HAP-1 (cell line): ENCODE measurements at regions not wholly inside any gene's neighbourhood (a gene's known extent, or its start where the extent isn't known, plus 50 kb on each side); places are given as distances from the start of the nearest gene placed in this dataset.

Experiments
- DNase-seq, 2 experiments: peaks; one replicate each; pipeline ENCODE4 v3.0.0-alpha.2; 2016 to 2020; ENCODE audit warnings: low spot score in 2 of 2
- H3K27me3 ChIP-seq: fragments of 250-450 bp; sonication (Bioruptor Pico); 2 replicates; pipeline ENCODE4 v1.5.1; 2020; ENCODE audit warnings: low read depth, mild to moderate bottlenecking, moderate library complexity
- H3K36me3 ChIP-seq: fragments of 250-450 bp; sonication (Bioruptor Pico); replicated peaks from 2 replicates; pipeline ENCODE4 v1.5.1; 2020; ENCODE audit warnings: mild to moderate bottlenecking
- H3K4me1 ChIP-seq: fragments of 250-450 bp; sonication (Bioruptor Pico); 2 replicates; pipeline ENCODE4 v1.5.1; 2020; ENCODE audit warnings: mild to moderate bottlenecking
- H3K4me3 ChIP-seq: fragments of 250-450 bp; sonication (Bioruptor Pico); 2 replicates; pipeline ENCODE4 v1.5.1; 2020; ENCODE audit warnings: mild to moderate bottlenecking, moderate library complexity
- H3K9me3 ChIP-seq: fragments of 250-450 bp; sonication (Bioruptor Pico); 2 replicates; pipeline ENCODE4 v1.5.1; 2020; ENCODE audit warnings: mild to moderate bottlenecking, moderate library complexity
- in situ Hi-C: fragments of 300-500 bp; cut with MboI; formaldehyde crosslinking; loops from 3 replicates; pipeline ENCODE4 v1.14.3; 2020; ENCODE audit warnings: low sequenced_read_pairs, inconsistent platforms, mixed read lengths

DNA sequence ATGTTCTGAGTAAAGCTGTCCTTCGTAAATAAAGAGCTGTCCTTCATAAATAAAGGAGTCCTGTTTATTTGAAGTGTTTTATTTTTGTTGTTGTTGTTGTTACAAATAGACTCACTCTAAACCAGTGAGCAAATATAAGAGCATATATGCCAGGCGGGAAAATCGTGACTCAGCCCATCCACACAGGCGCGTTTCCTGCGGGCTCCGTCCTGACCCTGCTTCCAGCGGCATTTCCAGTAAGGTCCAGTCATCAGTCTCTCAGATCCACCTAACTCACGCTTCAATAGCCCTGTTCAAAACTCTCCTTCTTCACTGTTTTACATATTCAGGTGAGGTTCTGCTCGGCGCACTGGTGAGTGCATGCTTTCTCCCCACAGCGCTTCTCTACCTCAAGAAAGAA, 277.2 kb upstream of the ADARB2 start:
- Histone ChIP-seq H3K4me3 (no peak overlapping the region), H3K27me3 (no peaks in the 10 kb centered on the region), H3K9me3 (no peaks in the 10 kb centered on the region), H3K36me3 (no peaks in the 10 kb centered on the region), H3K4me1 (no peaks in the 10 kb centered on the region)
- in situ Hi-C loops, result no loop called here
- DNase-seq, result no peak

DNA sequence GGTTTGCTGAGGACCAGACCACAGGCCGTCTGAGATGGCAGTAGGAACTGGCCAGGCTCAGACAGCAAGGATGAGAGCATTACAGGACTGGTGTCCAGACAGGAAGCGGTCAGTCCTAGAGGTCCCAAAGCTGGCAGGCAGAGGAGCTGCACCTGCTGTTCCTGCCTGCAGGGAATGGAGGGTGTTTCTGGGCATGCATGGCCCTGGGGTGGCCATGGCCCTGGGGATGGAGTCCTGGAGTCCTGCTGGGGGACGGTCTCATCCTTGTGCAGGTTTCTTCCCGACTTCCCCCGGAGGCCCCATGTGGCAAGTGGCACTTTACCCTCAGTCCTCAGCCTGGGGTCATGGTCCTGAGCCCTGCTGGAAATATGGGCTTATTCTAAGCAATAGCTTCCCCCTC, 274.9 kb upstream of the ADARB2 start:
- DNase-seq, result no peak
- Histone ChIP-seq H3K4me3 (no peak overlapping the region), H3K9me3 (no peaks in the 10 kb centered on the region), H3K36me3 (no peaks in the 10 kb centered on the region), H3K4me1 (no peaks in the 10 kb centered on the region), H3K27me3 (no peaks in the 10 kb centered on the region)
- in situ Hi-C loops, result no loop called here

DNA sequence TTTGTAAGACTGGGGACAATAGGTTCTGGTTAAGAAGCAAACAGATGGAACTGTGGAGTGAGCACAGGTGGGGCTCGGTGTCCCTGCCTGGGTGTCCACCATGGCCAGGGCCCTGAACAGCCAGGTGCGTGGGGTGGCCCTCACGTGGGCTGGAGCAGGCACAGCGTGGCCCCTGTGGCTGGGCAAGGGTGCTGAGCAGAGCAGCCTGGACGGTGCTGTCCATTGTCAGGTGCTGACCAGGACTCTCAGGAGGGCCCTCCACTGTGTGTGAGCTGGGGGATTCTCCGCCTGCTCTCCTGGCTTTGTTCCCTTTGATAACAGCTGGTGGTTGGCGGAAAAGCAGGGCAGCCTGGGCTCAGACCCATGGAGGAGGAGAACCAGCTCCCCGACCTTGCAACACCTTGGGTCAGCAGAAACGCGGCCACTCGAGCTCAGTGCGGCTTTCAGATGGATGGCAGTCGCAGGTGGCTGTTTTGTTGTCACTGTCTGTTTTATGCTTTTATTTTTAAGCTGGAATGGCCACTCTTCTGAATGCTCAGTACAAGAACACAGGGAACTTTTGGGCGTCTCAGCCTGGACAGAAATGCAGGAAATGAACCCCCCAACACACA, 273.9 kb upstream of the ADARB2 start:
- Histone ChIP-seq H3K36me3 (no peaks in the 10 kb centered on the region), H3K9me3 (no peaks in the 10 kb centered on the region), H3K4me1 (no peaks in the 10 kb centered on the region), H3K4me3 (no peak overlapping the region), H3K27me3 (no peaks in the 10 kb centered on the region)
- DNase-seq, result no peak
- in situ Hi-C loops, result no loop called here

DNA sequence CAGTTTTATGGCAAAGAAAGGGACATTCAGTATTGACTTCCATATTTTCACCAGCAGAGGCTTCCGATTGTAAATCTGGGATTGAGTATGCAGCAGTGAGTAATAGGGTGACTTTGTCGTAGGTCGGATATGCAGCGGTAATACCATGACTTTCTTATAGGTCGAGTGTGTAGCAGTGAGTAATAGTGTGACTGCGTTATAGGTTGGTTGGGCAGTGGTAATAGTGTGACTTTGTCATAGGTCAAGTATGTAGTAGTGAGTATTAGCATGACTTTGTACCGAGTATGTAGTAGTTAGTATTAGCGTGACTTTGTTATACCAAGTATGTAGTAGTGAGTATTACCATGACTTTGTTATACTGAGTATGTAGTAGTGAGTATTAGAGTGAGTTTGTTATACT, 268.2 kb upstream of the ADARB2 start:
- no peaks in the 10 kb centered on the region for H3K4me1 ChIP-seq
- in situ Hi-C loops, result no loop called here
- H3K9me3 ChIP-seq, result no peaks in the 10 kb centered on the region
- no peaks in the 10 kb centered on the region for H3K27me3 ChIP-seq
- H3K36me3 ChIP-seq, result no peaks in the 10 kb centered on the region
- no peak overlapping the region for H3K4me3 ChIP-seq
- DNase-seq, result no peak

DNA sequence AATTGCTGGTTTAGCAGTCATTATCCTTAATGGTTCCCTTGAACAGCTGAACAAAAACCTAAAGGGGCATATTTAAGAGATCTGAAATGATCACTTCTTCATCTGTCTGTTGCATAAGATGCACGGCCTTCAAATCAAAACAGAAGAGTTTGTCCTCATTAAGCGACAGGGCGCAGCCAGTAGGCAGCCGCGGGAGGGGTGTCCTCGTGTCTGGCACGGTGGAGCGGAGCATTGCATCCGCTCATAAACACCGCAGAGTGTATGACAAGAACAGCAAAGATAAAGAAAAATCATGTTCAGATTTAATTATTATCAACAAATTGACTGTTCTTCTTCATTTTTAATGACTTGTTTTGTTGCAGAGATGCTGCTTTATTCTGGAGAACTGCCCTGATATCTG, 255.6 kb upstream of the ADARB2 start:
- H3K4me3 ChIP-seq, result no peak overlapping the region
- no peaks in the 10 kb centered on the region for H3K4me1 ChIP-seq
- no peaks in the 10 kb centered on the region for H3K9me3 ChIP-seq
- in situ Hi-C loops, result no loop called here
- H3K36me3 ChIP-seq, result no peaks in the 10 kb centered on the region
- no peaks in the 10 kb centered on the region for H3K27me3 ChIP-seq
- DNase-seq, result no peak

DNA sequence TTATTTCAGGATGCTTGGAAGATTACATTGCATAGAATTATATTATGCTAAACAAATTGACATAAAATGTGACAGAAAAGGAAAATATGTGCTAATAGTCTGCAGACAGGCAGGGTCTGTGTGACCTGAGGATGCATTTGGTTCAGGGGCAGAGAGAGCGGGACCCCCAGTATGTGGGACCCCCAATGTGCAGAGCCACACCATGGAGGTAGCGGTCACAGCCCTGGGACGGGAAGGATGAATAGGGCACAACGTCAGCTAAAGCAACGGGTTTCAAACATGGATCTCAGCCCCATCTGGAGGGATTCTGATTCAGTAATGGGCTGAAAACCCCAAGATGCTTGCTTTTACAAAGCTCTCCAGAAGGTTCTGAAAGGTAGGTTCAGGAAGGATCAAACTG, 251.8 kb upstream of the ADARB2 start:
- no peaks in the 10 kb centered on the region for H3K27me3 ChIP-seq
- H3K4me1 ChIP-seq, result no peaks in the 10 kb centered on the region
- no peaks in the 10 kb centered on the region for H3K36me3 ChIP-seq
- H3K9me3 ChIP-seq, result no peaks in the 10 kb centered on the region
- H3K4me3 ChIP-seq, result no peak overlapping the region
- DNase-seq, result no peak
- in situ Hi-C loops, result no loop called here

DNA sequence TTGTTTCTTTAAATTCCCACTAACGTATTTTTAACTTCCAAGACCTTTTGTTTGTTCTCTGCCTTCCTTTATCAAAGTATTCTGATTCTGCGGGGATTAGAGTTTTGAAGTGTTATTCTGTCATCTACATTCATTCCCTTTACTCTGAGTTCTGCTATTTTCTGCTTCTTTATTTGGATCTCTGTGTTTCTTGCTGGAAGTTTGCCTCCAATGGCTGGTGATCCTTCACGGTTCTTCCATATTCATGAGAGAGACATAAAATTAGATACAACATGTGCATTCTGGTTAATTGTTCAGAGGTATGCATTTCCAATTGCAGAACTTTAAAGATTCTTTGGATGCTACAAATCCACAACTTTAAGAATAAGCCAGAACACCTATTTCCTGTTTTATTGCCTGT, 244.7 kb upstream of the ADARB2 start:
- no peak overlapping the region for H3K4me3 ChIP-seq
- no peaks in the 10 kb centered on the region for H3K27me3 ChIP-seq
- H3K4me1 ChIP-seq, result no peaks in the 10 kb centered on the region
- no peaks in the 10 kb centered on the region for H3K36me3 ChIP-seq
- in situ Hi-C loops, result no loop called here
- DNase-seq, result no peak
- no peaks in the 10 kb centered on the region; the same call in none of the 2 replicates for H3K9me3 ChIP-seq

DNA sequence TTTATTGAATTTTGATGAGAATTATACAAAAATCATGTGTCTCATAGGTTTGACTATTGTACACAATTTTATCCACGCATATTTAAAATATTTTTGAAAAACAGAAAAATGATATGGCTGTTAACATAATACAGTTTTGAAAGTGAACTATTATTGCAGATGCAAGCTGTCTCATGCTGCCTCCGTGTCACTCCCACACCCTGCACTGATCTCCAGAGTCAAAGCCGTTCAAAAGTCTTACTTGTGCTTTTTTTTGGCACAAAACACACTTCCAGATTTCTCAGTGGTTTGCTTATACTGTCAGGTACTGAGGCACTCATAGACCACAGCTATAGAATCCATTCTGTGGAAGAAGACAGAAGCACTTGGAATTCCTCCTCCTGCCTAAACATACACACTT, 243.1 kb upstream of the ADARB2 start:
- Histone ChIP-seq H3K4me3 (no peak overlapping the region), H3K36me3 (no peaks in the 10 kb centered on the region), H3K27me3 (no peaks in the 10 kb centered on the region), H3K4me1 (no peaks in the 10 kb centered on the region), H3K9me3 (no peaks in the 10 kb centered on the region; the same call in none of the 2 replicates)
- in situ Hi-C loops, result no loop called here
- DNase-seq, result no peak

DNA sequence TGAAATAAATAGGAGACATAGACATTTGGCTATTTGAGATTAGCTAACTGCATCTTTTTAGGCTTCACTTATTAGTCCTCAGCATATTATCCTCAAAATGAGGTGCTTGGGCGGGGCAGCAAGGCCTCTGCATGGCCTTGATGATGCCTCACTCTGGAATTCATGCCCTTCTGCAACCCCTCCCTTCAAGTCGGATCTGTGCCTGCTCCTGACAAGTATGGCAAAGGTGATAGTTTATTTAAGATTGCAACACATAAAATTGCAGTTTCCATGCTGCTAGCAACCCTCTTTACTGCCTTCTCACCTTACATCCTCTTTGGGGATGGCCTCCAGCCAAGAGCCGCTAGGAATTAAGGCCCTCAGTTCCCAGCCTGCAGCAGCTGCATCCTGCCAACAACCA, 241.3 kb upstream of the ADARB2 start:
- Histone ChIP-seq H3K9me3 (no peaks in the 10 kb centered on the region; the same call in none of the 2 replicates), H3K4me3 (no peak overlapping the region), H3K4me1 (no peaks in the 10 kb centered on the region), H3K36me3 (no peaks in the 10 kb centered on the region), H3K27me3 (no peaks in the 10 kb centered on the region)
- DNase-seq, result no peak
- in situ Hi-C loops, result no loop called here

DNA sequence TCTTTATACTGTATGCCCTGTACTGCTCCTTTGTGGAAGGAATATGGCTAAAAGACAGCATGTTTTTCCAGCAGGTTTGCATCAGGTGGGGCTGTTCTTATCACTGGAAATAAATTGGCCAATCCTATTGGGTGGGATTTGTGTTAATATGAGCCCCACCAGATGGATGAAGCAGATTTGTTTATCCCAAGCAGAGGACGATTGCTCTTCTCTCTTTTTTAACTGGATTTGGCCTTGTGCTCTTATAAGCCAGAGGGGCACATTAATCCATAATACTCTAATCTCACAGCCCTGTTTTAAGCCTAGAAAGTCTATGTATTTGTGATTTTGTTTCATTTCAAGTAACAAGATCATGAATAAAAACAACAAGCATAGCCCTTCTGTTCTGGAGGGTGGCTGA, 240.1 kb upstream of the ADARB2 start:
- no peaks in the 10 kb centered on the region for H3K4me1 ChIP-seq
- H3K4me3 ChIP-seq, result no peak overlapping the region
- DNase-seq, result no peak
- H3K36me3 ChIP-seq, result no peaks in the 10 kb centered on the region
- no peaks in the 10 kb centered on the region for H3K9me3 ChIP-seq
- no peaks in the 10 kb centered on the region for H3K27me3 ChIP-seq
- in situ Hi-C loops, result no loop called here

DNA sequence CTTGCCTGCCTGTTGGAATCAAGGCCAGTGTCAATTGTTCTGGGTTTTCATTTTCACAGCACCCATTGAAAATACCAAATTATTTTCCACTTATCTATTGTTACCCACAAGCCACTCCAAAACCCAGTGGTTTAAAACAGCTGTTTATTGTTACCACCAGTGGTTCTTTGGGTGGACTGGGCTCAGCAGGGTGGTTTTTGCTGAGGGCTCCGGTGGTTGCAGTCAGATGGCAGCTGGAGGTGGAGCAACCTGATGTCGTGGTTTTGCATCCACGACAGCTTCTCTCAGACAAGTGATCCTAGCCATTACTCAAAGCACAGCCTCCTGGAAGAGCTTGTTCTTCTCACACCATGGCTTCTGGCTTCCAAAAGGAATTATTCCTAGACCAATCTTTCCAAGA, 235.1 kb upstream of the ADARB2 start:
- no peaks in the 10 kb centered on the region for H3K36me3 ChIP-seq
- no peaks in the 10 kb centered on the region for H3K27me3 ChIP-seq
- no peaks in the 10 kb centered on the region for H3K4me1 ChIP-seq
- no peak for DNase-seq
- H3K9me3 ChIP-seq, result no peaks in the 10 kb centered on the region
- in situ Hi-C loops, result no loop called here
- H3K4me3 ChIP-seq, result no peak overlapping the region

DNA sequence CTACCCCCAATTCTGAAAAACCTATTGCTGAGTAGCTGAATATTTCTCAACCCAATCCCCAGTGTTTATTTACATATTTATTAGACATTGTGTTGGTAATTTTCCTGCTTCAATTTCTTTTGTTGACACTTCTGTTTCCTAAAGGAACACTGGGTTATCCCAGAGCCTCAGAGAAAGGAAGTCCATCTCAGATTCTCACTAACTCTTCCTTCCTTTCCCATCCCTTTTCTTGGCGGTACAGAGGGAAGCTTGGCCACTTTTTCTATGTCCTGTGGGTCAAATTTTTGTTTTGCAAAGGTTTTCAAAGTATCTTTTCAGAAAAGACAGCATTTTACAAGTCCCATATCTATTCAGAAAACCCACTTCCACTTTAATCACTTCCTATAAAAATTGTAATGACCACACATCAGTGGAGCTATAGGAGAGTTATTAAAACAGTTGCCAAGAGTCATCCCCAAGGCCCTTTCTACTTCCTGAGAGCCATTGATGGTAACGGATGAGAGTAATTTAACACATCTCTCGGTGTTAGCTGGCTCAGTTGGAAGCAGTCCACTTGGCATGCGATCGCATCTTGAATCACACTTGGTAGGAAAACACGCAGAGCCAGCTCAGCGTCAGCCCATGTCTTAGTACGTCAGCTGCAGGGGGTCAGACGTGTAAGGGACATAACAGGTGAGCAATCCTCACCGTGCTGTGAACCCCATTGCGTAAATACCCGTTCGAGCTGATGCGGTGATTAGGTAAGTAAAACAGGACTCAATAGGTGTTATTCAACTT, 231.1 kb upstream of the ADARB2 start:
- in situ Hi-C loops, result no loop called here
- Histone ChIP-seq H3K27me3 (no peaks in the 10 kb centered on the region), H3K36me3 (no peaks in the 10 kb centered on the region), H3K4me1 (no peaks in the 10 kb centered on the region), H3K9me3 (no peaks in the 10 kb centered on the region), H3K4me3 (no peak overlapping the region)
- DNase-seq, result no peak

DNA sequence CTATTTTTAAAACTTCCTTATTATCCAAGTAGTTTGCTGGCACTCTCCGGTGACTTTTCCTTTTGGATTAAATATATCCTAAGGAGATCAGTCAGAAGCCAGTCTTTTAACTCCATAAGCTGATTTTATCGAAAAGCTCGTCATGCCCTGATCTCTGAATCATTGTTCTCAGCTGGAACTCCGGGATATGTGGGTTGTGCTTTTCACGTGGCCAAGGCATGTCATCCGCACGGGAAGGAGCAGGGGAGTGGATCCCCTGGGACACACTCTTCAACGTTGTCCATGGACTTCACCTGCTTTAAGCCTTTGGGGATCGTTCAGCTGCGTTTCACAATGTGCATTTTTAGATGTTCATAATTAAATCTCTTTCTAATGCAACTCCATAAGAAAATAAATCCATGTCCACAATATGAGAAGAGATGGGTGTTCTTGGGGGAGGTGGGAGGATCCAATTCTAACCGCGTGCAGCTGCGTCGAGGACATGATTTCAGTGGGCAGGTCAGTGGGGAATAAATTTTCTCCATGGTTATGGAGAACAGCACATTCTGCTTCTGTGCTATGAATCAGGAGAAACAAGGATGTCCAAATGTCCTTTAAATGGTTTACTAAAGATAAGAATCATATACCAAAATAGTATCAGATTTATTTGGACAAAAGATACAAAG, 229.5 kb upstream of the ADARB2 start:
- H3K4me3 ChIP-seq, result no peak overlapping the region
- DNase-seq, result no peak
- H3K9me3 ChIP-seq, result no peaks in the 10 kb centered on the region
- no peaks in the 10 kb centered on the region for H3K27me3 ChIP-seq
- in situ Hi-C loops, result no loop called here
- H3K36me3 ChIP-seq, result no peaks in the 10 kb centered on the region
- H3K4me1 ChIP-seq, result no peaks in the 10 kb centered on the region

DNA sequence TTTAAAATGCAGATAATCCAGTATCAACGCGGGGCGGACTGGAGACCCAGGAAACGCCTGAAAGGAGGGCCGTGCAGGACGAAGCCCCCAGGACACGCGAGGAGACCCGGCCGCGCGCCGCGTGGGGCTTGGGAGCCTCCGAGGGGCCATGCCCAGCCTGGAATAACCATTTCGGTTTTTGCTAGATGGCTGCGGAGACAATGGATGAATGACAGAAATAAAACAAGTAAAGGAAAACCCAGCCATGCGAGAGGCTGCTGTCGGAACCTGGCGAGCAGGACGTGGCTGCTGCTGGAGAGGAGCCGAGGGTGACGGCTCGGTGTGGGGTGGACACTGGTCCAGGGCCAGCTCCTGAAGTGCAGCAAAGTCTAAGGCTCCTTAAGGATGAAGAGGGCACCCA, 227.2 kb upstream of the ADARB2 start:
- Histone ChIP-seq H3K4me3 (no peak overlapping the region), H3K9me3 (no peaks in the 10 kb centered on the region), H3K27me3 (no peaks in the 10 kb centered on the region), H3K36me3 (no peaks in the 10 kb centered on the region), H3K4me1 (no peaks in the 10 kb centered on the region)
- no peak for DNase-seq
- in situ Hi-C loops, result no loop called here
